GM18499 (cell line): ENCODE measurements at regions not wholly inside any gene's neighbourhood (a gene's known extent, or its start where the extent isn't known, plus 50 kb on each side); places are given as distances from the start of the nearest gene placed in this dataset.

Experiments used
- ATAC-seq: cut with Tn5 transposase; IDR thresholded peaks from one replicate; pipeline ENCODE4 v1.9.1; 2021; ENCODE audit warnings: moderate number of reproducible peaks; ENCODE audit not compliant: insufficient read depth, unreplicated experiment

DNA sequence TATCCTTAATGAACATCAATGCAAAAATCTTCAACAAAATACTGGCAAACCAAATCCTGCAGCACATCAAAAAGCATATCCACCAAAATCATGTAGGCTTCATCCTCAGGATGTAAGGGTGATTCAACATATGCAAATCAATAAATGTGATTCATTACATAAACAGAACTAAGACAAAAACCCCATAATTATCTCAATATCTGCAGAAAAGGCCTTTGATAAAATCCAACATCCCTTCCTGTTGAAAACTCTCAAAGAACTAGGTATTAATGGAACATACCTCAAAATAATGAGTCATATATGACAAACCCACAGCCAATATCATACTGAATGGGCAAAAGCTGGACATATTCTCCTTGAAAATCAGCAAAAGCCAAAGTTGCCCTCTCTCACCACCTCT is 54.6 kb upstream of the DEPDC1 start:
- no peak for ATAC-seq

DNA sequence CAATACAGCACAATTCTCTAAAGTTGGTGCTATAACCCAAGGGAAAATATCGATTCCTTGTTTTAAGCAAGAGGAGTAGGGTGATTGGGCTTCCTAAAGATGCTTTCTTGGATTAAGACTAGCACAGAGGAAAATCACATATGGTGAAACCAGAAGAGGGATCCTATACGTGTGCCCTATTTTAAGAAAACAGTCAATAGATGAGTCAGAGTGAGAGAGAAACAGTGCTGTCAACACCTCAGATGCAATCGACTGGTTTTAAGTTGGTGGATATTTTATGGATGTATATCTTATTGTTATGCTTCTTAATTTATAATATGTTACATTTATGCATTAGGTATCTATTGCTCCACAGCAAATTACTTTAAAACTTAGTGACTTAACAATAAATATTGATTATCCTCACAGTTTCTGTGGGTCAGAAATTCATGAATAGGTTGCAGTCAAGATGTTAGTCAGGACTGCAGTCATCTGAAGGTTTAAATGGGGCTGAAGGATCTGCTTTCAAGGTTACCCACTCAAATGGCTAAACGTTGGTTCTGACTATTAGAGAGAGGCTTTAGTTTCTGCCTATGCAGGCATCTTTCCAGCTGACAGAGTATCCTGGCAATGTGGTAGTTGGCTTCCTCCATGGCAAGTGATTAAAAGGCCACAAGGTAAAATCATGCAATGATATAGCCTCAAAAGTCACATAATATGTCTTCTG is 61.6 kb upstream of the DEPDC1 start:
- peak; percentile 74 for ATAC-seq

DNA sequence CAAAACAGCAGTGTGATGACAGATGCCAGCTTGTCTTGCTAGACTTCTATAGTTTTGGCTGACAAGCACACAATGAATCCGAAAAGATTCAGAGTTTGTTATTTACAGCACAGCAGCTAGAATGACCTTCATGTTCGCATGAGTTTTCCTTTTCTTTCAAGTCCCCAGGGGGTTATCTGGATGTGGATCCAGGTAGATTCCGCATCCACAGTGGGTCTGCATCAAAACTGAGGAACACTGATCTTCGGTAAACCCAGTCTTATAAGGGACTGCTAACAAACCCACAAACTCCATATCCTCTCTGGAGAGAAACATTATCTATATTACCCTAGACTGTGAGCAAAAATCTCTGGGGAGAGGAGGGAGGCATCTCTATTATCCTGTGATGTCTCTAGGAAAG is 69.0 kb upstream of the DEPDC1 start:
- no peak for ATAC-seq

DNA sequence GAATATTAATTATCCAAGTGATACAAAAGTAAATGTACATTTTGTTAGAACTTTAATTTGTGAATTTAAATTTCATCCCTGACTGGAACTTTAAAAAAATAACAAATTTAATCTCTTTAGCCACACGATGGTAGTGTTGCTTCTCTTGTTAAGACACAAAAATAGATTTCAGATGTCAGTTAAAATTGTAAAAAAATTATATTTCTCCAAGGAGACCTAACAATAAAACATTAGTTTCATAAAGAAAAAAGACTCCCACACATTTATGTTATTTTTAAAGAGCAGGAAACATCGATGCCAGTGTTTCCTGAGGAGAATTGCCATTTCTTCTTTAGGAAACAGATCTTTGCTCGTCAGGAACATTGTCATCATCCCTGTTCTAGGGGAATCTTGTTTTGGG is 74.0 kb upstream of the DEPDC1 start:
- no peak for ATAC-seq

DNA sequence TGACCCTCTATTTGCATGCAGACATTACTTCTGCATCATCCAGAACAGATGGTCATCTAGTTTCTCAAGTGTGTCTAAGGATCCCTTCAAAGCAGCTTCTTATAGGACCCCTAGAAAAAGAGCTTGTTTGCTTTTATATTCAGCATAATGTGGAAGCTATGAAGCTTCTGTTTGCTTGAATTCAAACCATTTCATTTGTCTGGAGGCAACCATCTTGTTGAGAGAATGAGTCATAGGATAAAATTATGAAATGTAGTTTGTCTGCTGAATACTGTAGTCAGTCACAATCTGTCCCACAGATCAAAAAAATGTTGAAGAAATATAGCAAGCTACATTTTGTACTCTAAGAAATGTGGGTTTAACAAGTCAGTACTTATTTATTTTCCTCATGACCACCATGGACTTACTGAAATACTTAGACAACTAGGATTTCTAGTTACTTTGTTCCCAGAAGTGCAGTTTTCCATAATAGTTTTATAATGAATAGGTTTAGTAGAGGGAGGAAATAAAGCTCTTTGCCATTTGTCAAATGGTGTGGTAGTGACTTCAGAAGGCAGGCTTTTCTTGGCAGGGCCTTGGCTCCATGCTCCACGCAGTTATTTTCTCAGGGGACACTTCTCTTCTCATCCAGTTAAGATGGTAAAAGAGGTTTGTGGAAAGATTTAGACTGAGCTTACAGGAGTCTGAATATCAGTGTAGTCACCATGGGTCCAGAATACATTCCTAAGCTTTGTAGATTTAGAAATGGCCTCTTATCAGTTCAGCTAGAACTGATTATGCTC is 74.8 kb upstream of the DEPDC1 start:
- ATAC-seq, result no peak

DNA sequence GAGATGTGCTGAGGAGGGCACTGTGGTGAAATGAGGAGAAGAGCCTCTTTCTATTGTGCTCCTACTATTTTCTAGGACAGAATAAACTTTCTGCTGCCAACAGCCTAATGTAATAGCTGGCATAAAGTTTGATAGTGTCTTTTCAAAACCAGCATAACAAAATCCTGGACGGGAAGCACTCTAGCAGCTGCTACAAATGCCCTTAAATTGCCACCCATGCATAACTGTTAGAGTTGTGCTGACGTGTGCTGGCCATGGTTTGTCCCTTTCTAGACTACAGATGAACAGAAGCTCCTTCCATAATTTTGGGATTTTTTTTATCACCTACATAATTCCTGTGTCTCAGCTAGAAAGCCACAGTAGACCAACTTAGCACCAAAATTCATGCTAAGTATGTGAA is 88.5 kb upstream of the DEPDC1 start:
- no peak for ATAC-seq

DNA sequence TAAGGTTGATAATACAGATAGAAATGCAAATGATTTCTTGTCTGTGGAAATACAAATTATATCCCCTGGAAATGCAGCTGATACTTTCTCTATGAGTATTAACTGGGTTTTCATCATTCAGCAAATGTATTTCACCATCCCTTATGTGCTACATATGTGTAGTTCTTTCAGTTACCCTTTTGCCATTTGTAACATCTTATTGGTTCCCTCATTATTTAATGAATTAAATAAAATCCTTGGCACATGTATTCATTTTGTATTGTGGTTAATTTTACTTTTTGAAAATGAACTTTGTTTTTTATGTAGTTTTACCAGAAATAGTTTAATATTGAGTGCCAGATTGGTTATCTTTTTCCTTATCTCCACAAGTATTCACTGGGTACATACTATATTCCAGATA is 89.9 kb upstream of the DEPDC1 start:
- ATAC-seq, result no peak

DNA sequence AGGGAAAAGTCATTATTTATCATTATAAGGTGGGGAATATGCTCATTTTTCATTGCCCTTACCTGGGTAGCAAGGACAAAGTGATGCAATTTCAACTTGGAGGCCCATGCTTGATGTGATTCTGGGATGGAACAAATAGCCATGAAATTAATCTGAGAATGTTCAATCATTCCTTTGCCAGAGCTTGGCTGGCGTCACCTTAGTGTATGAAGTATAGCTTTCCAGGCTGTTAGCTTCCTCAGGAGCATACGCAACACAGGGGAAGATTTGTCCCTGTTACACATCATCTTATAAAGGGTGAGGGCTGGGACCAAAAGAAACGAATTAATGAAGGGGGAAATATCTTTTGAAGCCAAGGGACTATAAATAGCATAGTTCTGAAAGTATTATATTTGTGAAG is 91.4 kb upstream of the DEPDC1 start:
- ATAC-seq, result no peak

DNA sequence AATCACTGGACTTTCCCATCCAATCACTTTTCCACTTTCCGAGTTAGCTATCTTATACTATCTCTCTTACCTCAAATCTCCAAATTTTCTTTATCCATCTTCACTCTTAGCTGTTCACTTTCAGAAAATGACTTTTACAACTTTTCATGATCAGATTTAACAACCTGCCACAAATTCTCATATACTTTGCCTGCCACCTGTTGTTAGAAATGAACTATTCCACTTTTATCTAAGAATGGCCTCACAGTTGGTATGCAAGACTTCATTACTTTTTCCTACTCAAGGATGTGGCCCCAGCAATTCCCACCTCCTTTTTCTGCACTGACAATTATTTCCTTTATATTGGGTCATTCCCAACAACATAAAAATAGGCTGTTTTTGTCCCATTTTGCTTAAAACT is 93.6 kb upstream of the DEPDC1 start:
- ATAC-seq, result no peak

DNA sequence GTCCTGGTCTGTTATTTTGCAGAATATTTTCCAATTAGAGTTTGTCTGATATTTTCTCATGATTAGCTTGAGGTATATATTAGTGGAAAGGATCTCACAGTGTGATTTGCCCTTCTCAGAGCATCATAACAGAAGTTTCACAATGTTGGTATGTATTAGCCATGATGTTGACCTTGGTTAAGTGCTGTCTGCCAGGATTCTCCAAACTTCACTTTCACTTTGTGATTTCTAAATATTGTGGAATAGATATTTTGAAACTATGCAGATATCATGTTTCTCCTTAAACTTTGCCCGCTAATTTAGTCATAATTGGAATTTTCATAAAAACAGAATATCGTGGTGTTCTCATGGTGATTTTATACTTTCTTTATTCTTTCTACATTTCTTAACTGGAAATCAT is 98.0 kb upstream of the DEPDC1 start:
- ATAC-seq, result no peak

DNA sequence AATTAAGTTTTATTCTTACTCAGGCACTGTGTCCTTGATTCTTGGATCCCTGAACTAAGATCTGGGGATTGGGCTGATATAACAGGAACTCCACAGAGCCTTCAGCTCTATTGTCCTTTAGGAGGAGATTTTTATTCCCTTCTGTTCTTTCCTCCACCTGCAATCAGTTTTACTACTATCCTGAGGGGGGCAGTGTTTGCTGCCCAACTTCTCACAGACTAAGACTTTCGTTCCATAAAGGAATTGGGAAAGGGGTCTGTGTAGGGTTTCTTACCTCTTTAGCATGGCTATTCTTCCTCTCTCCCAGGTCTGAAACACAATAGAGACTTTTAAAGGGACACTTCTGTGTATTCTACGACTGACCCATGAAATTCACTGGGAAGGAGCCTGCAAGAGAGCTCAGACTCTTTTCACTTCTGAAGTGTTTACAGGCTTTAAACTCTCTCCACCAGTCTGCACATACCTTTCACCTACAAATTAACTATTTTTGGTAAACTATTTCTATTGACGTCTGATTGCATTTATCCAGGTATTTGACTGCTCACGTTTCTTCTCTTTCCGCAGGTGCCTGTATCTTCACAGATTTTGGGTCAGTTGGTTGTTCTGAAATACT is 103.3 kb upstream of the DEPDC1 start:
- ATAC-seq, result peak; percentile 50

DNA sequence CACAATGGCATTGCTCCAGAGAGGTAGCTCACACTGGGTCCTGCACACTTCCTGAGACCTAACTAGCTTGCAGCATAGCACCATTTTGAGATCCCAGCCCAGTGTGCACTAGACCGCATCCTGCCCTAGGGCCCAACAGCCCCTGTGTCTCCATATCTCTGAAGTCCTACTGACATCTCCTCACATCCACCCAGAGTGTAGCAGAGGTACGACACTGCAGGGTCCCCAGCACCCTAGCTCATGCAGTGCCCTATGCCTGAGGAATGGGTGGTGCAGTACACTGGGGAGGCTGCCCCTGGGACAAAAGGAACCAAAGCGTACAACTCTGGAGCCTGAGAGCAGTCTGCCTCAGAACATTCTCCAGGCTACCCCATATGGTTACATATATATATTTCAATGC is 111.4 kb upstream of the DEPDC1 start:
- no peak for ATAC-seq

DNA sequence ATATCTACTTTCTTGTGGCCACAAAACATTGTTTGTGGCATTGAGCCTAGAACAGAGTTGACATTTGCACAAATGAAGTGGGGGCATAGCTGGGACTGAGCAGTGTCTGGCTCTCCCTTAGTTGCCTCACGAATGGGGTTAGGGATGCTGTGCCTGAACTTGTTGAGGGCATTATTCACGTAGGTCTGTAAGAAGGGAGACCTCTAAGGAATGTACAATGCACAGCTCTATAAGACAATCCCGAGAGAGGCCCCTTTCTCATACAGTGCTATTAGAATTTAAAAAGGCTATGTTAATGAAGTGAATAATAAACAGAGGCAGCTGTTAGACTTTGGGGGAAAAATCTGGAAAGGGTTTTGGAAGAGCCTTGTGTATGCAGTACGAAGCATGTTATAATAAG is 118.4 kb upstream of the DEPDC1 start:
- ATAC-seq, result no peak

DNA sequence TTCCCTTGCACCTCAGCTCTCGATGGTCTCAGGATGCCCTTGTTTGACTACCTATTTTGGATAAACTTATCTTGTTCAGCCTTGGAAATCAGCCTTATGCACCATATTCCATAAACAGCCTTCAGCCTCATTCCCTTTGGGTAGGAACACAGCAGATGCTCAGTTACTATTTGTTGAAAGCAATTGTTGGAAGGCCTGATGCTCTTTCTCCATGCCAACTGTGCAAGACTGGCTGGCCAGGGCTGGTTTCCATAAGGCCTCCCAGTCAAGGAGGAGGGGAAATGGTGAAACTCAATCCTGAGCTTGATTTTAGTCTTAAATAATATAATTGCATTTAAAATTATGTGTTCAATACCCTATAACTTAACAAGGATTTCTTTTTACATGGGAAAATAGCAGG is 121.1 kb upstream of the DEPDC1 start:
- no peak for ATAC-seq

DNA sequence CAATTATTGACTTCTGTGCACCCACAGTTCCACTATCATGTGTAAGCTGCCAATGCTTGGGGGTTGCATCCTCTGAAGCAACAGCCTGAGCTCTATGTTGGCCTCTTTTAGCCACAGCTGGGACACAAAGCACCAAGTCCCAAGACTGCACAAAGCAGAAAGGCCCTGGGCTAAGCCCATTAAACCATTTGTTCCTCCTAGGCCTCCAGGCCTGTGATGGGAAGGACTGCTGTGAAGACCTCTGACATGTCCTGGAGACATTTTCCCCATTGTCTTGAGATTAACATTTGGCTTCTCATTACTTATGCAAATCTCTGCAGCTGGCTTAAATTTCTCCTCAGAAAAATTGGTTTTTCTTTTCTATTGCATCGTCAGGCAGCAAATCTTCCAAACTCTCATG is 123.7 kb upstream of the DEPDC1 start:
- ATAC-seq, result no peak

DNA sequence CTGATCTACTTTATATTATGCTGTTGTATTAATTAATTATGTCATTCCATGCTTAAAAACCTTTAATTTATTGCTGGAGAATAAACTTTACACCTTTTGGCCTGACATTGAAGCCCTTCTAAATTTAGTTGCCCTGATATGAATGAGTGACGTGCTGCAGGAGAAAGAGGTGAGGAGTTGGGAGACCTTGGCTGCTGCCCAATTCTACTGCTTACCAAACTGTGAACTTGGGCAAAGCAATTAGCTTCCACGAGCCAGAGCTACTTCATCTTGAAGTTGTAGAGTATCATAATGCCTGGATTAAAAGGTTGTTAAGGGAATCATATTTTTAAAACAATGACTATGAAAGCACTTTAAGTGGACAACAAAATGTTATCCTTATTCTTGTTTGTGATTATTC is 126.8 kb upstream of the DEPDC1 start:
- ATAC-seq, result no peak

DNA sequence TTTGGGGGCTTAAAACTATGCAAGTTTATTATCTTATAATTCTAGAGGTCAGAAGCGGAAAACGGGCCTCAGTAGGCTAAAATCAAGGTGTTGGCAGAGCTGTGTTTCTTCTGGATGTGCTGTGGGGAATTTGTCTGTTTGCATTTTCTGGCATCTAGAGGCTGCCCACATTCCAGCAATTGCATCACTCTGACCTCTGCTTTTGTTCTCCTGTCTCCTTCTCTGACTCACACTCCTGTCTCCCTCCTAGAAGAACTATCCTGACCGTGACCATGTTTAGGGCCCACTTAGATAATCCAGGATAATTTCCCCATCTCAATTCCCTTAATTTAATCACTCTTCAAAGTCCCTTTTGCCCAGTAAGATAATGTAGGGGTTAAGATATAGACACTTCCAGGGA is 127.4 kb upstream of the DEPDC1 start:
- ATAC-seq, result no peak

DNA sequence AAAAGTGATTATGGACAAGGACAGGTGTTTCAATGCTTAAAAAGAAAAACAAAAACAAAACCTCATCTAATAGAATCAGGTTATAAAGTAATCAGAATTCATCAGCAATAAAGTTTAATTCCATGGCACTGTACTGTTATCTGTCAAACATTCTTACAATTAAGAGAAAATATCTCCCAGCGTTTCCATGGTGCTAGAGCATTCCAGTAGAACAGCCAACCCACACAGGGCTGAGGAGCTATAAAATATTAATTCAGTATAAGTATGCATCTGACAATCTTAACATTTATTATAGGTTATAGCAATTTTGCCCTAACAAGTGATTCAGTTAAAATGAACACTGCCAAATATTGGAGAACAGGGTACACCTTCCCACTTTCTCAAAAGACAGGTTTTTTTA is 128.7 kb upstream of the DEPDC1 start:
- ATAC-seq, result no peak

DNA sequence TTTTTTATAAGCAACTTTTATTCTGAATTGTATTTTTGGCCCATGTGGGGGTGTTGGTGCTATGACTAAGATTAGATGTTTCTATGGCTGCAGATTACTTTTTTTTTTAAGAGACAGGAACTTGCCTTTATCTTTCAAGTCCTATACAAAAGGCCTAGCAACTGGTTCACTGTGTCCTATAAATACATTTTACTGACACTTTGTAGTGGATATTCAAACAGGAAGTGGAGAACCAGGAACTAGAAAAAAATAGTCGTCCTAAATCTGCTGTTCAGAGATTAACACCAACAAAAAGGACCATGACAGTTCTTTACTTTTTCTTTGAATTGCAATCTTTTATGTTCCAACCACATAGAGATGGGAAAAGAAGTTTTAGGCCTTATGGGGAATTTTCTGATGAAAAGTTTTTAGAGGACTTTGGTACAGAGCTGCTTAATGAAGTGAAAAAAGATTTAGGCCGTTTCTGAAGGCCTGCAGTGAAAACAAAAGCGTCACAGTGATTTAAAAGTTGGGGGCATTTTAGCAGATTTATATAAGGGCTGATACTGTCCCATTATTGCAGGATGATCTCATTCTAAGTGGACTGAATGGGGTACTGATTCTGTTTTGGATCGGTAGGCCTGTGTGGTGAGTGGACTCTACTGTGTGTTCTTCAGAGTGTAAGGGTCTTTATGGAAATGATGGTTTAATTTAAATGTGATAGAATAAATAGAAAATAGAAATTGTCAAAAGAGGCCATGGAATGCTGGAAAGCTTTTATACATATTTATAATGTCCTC is 136.4 kb upstream of the DEPDC1 start:
- ATAC-seq, result no peak

DNA sequence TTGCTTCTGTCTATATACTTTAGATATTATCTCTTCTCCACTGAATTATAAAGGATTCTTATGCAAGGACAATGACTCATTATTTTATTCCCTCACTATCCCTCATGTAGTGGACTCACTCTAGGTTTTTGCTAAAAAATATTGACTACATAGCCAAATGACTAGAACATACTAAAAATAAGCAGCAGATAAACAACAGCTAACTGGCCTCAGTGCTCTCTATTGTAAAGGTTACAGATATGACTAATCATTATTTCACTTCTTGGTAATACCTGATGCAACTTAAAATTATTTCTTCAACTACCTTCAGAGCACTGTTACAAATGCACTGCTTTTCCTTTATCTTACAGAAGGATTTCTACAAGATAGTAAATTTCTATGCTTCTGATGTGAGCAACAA is 147.6 kb upstream of the DEPDC1 start:
- ATAC-seq, result no peak

DNA sequence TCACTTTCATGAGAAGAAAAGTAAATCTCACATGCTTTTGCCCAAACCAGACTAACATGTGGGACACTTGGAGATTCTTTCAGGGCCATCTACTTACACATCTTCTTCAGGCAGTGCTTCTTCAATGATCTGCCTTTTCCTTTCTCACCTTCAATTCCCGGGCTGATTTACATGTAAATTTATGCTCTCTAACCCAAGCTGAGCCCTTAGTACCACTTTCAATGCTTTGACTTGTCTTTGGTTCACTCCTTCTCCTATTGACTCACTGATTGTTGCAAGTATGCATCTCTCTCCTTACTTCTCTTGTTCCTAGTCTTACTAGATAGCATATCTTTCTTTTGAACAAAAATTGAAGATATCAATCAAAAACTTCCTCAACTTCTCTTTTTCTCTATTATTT is 154.2 kb upstream of the DEPDC1 start:
- ATAC-seq, result no peak
